SK-N-SH (cell line): ENCODE measurements at regions not wholly inside any gene's neighbourhood (a gene's known extent, or its start where the extent isn't known, plus 50 kb on each side); places are given as distances from the start of the nearest gene placed in this dataset.

Experiments used
- CTCF ChIA-PET: fragments of 300-600, 350-600 bp; formaldehyde crosslinking; extraction: SDS; loops from one replicate; lab custom pipeline; 2021; lab: Yijun Ruan, JAX
- POLR2A ChIA-PET: fragments of 350-600 bp; sonication (Branson Sonifier 250); formaldehyde crosslinking; extraction: SDS; loops from one replicate; lab custom pipeline; 2020; ENCODE audit warnings: antibody characterized with exemption, inconsistent platforms; lab: Yijun Ruan, JAX
- DNase-seq: peaks from one replicate; pipeline ENCODE4 v3.0.0; 2012
- H2AFZ ChIP-seq: fragments of 200-600 bp; sonication (generic); 2 replicates; pipeline ENCODE4 v1.8.1; 2016; ENCODE audit warnings: antibody characterized with exemption, mild to moderate bottlenecking, low read depth
- H3F3A ChIP-seq: fragments of 200-600 bp; sonication (generic); replicated peaks from 2 replicates; pipeline ENCODE3; 2016; ENCODE audit warnings: antibody characterized with exemption, mild to moderate bottlenecking; ENCODE audit not compliant: insufficient read depth
- H3K27ac ChIP-seq, 2 experiments: fragments of 200-500 bp in 1 of 2; fragments of 200-600 bp in 1 of 2; sonication (Bioruptor generic) in 1 of 2; sonication (generic), shearing (Covaris generic) in 1 of 2; 2 replicates each; pipeline versions ENCODE4 v1.5.1 to v1.6.1; 2014 to 2016; ENCODE audit warnings: low read depth in 2 of 2, inconsistent platforms in 1 of 2, low read length in 1 of 2, mild to moderate bottlenecking in 1 of 2, mixed read lengths in 1 of 2
- H3K27me3 ChIP-seq: fragments of 200-600 bp; sonication (generic), shearing (Covaris generic); 2 replicates; pipeline ENCODE4 v1.6.1; 2016; ENCODE audit warnings: mixed run types; ENCODE audit not compliant: insufficient read depth
- H3K36me3 ChIP-seq, 2 experiments: fragments of 200-500 bp in 1 of 2; fragments of 200-600 bp in 1 of 2; sonication (Bioruptor generic) in 1 of 2; sonication (generic) in 1 of 2; replicated peaks in 1 of 2; 2 replicates each; pipeline versions ENCODE3 to v1.5.1; 2014 to 2016; ENCODE audit warnings: low read length in 1 of 2, mild to moderate bottlenecking in 1 of 2; ENCODE audit not compliant: insufficient read depth in 2 of 2, control insufficient read depth in 1 of 2
- H3K4me1 ChIP-seq, 2 experiments: fragments of 200-500 bp in 1 of 2; fragments of 200-600 bp in 1 of 2; sonication (Bioruptor generic) in 1 of 2; sonication (generic), shearing (Covaris generic) in 1 of 2; 2 replicates each; pipeline versions ENCODE4 v1.5.1 to v1.6.1; 2014 to 2016; ENCODE audit warnings: low read depth in 1 of 2, low read length in 1 of 2, mixed run types in 1 of 2; ENCODE audit not compliant: insufficient read depth in 2 of 2, control insufficient read depth in 1 of 2
- H3K4me2 ChIP-seq: fragments of 200-600 bp; sonication (generic), shearing (Covaris generic); 2 replicates; pipeline ENCODE4 v1.6.1; 2017; ENCODE audit warnings: mixed run types
- H3K4me3 ChIP-seq, 2 experiments: fragments of 200-500 bp in 1 of 2; fragments of 200-600 bp in 1 of 2; sonication (Bioruptor generic) in 1 of 2; sonication (generic), shearing (Covaris generic) in 1 of 2; 2 replicates each; pipeline versions ENCODE4 v1.5.1 to v1.8.1; 2014 to 2016; ENCODE audit warnings: low read depth in 2 of 2, inconsistent platforms in 1 of 2, low read length in 1 of 2, mild to moderate bottlenecking in 1 of 2, mixed read lengths in 1 of 2, moderate library complexity in 1 of 2
- H3K79me2 ChIP-seq: fragments of 200-600 bp; sonication (generic); 2 replicates; pipeline ENCODE4 v1.8.1; 2017; ENCODE audit warnings: mild to moderate bottlenecking; ENCODE audit not compliant: insufficient read depth
- H3K9ac ChIP-seq: fragments of 200-600 bp; sonication (generic); 2 replicates; pipeline ENCODE4 v1.6.1; 2017; ENCODE audit warnings: mixed run types
- H3K9me2 ChIP-seq: fragments of 200-600 bp; sonication (generic); 2 replicates; pipeline ENCODE4 v1.6.1; 2017; ENCODE audit warnings: mixed run types
- H3K9me3 ChIP-seq: fragments of 200-600 bp; sonication (generic); 2 replicates; pipeline ENCODE4 v1.6.1; 2017; ENCODE audit warnings: mixed run types, mild to moderate bottlenecking, moderate library complexity
- H4K20me1 ChIP-seq: fragments of 200-600 bp; sonication (generic); 2 replicates; pipeline ENCODE4 v1.6.1; 2017; ENCODE audit warnings: mild to moderate bottlenecking, mixed run types; ENCODE audit not compliant: insufficient read depth
- FOSL2 ChIP-seq: IDR thresholded peaks from 2 replicates; pipeline ENCODE4 v1.4.0; 2012; ENCODE audit warnings: low read depth, mild to moderate bottlenecking, moderate library complexity, borderline replicate concordance
- FOXJ3 ChIP-seq: sonication (generic); formaldehyde crosslinking; IDR thresholded peaks from 2 replicates; pipeline ENCODE4 v1.5.1; 2020; ENCODE audit warnings: mild to moderate bottlenecking, missing genetic modification reagents
- FOXM1 ChIP-seq: IDR thresholded peaks from 2 replicates; pipeline ENCODE4 v1.4.0; 2012; ENCODE audit warnings: low read depth, mild to moderate bottlenecking
- NFIC ChIP-seq: IDR thresholded peaks from 2 replicates; pipeline ENCODE4 v1.4.0; 2012; ENCODE audit warnings: borderline replicate concordance
- REST ChIP-seq: IDR thresholded peaks from 2 replicates; pipeline ENCODE4 v1.6.1; 2012; ENCODE audit warnings: mild to moderate bottlenecking, low read depth, low read length, moderate library complexity
- RFX5 ChIP-seq: IDR thresholded peaks from 2 replicates; pipeline ENCODE4 v1.6.1; 2012; ENCODE audit warnings: mild to moderate bottlenecking, improper control_type of control experiment, low read length
- RXRA ChIP-seq: IDR thresholded peaks from 2 replicates; pipeline ENCODE4 v1.4.0; 2012; ENCODE audit warnings: low read depth, mild to moderate bottlenecking, borderline replicate concordance
- TAF1 ChIP-seq: IDR thresholded peaks from 2 replicates; pipeline ENCODE4 v1.6.1; 2012; ENCODE audit warnings: low read depth, mild to moderate bottlenecking, low read length, moderate library complexity, borderline replicate concordance
- TEAD4 ChIP-seq: IDR thresholded peaks from 2 replicates; pipeline ENCODE4 v1.4.0; 2012; ENCODE audit warnings: mild to moderate bottlenecking, borderline replicate concordance; ENCODE audit not compliant: insufficient read depth
- USF2 ChIP-seq: fragments of 150-350 bp; IDR thresholded peaks from 2 replicates; pipeline ENCODE4 v1.6.1; 2017; ENCODE audit warnings: antibody characterized with exemption, low read length, low read depth, borderline replicate concordance
- WGBS: methylation state at CpG from one replicate; pipeline ENCODE4 v1.1.6; 2017; ENCODE audit warnings: low lambda C conversion rate; 5-methylcytosine and 5-hydroxymethylcytosine counted together

- TF ChIP-seq REST, result no peak
- TF ChIP-seq FOXM1, result no peak
Observed at GRCh38 chr15:98035577-98036010, 75.1 kb downstream of the ARRDC4 start (continued).

DNA sequence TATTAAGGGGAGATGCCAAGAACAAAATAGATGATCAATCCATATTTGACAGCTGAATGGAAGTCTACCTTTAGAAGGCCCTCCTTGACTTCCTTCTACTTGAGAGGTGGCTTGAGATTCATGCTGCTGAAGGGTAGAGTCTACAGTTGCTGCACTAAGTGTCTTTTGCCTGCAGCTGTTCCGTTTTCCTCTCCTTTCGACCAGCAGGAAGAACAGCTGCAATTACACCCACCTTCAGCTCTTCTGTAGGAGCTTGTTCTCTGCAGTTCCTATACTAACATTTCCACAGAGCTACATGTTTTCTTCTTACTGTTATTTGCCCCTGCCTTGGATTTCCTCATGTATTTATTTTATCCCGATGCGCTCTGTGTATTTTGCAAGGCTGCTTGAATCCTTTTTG is 79.1 kb downstream of the ARRDC4 start:
- Histone ChIP-seq H3K79me2 (no peaks in the 10 kb centered on the region), H4K20me1 (no peaks in the 10 kb centered on the region), H3K4me2 (no peak overlapping the region), H3K27ac (no peak overlapping the region), H3K36me3 (no peaks in the 10 kb centered on the region), H3K9me2 (no peaks in the 10 kb centered on the region; the same call in 1 of the 2 replicates), H3F3A (no peaks in the 10 kb centered on the region), H3K4me3 (no peak overlapping the region), H3K4me1 (no peaks in the 10 kb centered on the region), H3K9ac (no peak overlapping the region), H3K27me3 (no peaks in the 10 kb centered on the region; the same call in 1 of the 2 replicates), H3K9me3 (no peaks in the 10 kb centered on the region), H2AFZ (no peak overlapping the region)
- no peak for DNase-seq
- no peak for TF ChIP-seq FOSL2
- no peak for TF ChIP-seq TAF1
- TF ChIP-seq TEAD4, result no peak
- ChIA-PET CTCF (interaction anchor here (1.0 to 1.5 kb wide), 2 partner anchors 43 to 138 kb away, joined by 3 read pairs; no protein-coding TSS in a partner anchor), POLR2A (no interaction called here)
- WGBS, result 18% methylated on average over 4 of the region's 4 CpGs

GRCh38 chr15:98040146-98040545 is 79.6 kb downstream of the ARRDC4 start:
- CTCF ChIA-PET, result interaction anchor here (1.5 kb wide), 1 partner anchor 44 kb away, joined by 3 read pairs; no protein-coding TSS in a partner anchor
- 0% methylated on average over 5 of the region's 5 CpGs for WGBS
- H3K9ac ChIP-seq, result no peak overlapping the region

More at GRCh38 chr15:98040146-98040545, 79.6 kb downstream of the ARRDC4 start:
- Histone ChIP-seq H3K4me1 (no peaks in the 10 kb centered on the region), H3K79me2 (no peaks in the 10 kb centered on the region), H3K4me3 (no peak overlapping the region), H3K27me3 (no peaks in the 10 kb centered on the region; the same call in 1 of the 2 replicates), H4K20me1 (no peaks in the 10 kb centered on the region), H3F3A (no peaks in the 10 kb centered on the region), H3K9me3 (no peaks in the 10 kb centered on the region), H3K4me2 (no peak overlapping the region), H3K9me2 (no peaks in the 10 kb centered on the region; the same call in 1 of the 2 replicates), H3K27ac (no peak overlapping the region), H3K36me3 (no peaks in the 10 kb centered on the region), H2AFZ (no peak overlapping the region)
- DNase-seq, result no peak
- POLR2A ChIA-PET, result no interaction called here
- TF ChIP-seq REST (no peak), FOXJ3 (CRISPR knock-in tag) (no peak), USF2 (no peak), RXRA (no peak), TEAD4 (no peak), TAF1 (no peak), NFIC (no peak), RFX5 (no peak)
